Kidney epithelial cell (primary cell): ENCODE measurements at regions not wholly inside any gene's neighbourhood (a gene's known extent, or its start where the extent isn't known, plus 50 kb on each side); places are given as distances from the start of the nearest gene placed in this dataset.

Source experiments
- DNase-seq: peaks from one replicate; pipeline ENCODE4 v3.0.0-alpha.2; 2010; ENCODE audit warnings: low read depth
- H3K27me3 ChIP-seq: 2 replicates; pipeline ENCODE4 v1.6.0; 2011; ENCODE audit warnings: low read length; ENCODE audit not compliant: control insufficient read depth, insufficient read depth
- H3K36me3 ChIP-seq: 2 replicates; pipeline ENCODE4 v1.5.1; 2011; ENCODE audit warnings: low read length; ENCODE audit not compliant: control insufficient read depth, insufficient read depth
- H3K4me3 ChIP-seq: 2 replicates; pipeline ENCODE4 v1.5.1; 2011; ENCODE audit warnings: low read depth, mild to moderate bottlenecking, control low read depth, low read length
- TF ChIP-seq, protein P1 (sequence below): IDR thresholded peaks from 2 replicates; pipeline ENCODE4 v1.5.1; 2011; ENCODE audit warnings: mild to moderate bottlenecking, moderate library complexity, low read length, control low read depth, inconsistent platforms; ENCODE audit not compliant: insufficient read depth, poor library complexity, severe bottlenecking

DNA sequence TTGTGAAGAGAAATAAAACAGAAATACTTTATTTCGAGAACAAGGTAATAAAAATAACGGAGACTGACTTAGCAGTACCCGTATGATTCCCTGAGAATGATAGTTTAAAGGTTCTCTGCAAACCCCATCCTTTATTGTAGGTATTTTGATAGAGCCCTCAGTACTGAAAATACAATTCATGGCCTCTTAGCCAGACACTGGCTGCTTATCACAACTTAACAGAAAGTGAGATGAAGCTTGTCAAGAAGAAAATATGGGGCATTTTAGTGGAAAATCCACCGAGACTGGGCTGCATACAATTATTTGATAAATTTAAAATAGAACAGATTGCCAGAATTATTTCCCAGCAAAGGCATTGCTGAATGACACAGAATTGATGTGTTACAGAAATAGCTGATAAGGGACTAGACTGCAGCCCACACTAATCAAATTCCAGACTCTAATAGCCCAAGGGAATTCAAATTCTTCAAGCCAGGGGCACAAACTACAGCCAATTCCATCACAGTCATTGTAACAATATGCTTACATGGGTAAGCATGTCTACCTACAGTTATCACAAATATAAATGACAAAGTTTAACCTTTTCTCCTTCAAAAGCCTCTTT is 521.9 kb downstream of the PLOD2 start:
- Histone ChIP-seq H3K27me3 (no peaks in the 10 kb centered on the region), H3K36me3 (no peaks in the 10 kb centered on the region), H3K4me3 (no peak overlapping the region)
- DNase-seq: no peak
- TF ChIP-seq, protein P1, sequence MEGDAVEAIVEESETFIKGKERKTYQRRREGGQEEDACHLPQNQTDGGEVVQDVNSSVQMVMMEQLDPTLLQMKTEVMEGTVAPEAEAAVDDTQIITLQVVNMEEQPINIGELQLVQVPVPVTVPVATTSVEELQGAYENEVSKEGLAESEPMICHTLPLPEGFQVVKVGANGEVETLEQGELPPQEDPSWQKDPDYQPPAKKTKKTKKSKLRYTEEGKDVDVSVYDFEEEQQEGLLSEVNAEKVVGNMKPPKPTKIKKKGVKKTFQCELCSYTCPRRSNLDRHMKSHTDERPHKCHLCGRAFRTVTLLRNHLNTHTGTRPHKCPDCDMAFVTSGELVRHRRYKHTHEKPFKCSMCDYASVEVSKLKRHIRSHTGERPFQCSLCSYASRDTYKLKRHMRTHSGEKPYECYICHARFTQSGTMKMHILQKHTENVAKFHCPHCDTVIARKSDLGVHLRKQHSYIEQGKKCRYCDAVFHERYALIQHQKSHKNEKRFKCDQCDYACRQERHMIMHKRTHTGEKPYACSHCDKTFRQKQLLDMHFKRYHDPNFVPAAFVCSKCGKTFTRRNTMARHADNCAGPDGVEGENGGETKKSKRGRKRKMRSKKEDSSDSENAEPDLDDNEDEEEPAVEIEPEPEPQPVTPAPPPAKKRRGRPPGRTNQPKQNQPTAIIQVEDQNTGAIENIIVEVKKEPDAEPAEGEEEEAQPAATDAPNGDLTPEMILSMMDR: no peak

DNA sequence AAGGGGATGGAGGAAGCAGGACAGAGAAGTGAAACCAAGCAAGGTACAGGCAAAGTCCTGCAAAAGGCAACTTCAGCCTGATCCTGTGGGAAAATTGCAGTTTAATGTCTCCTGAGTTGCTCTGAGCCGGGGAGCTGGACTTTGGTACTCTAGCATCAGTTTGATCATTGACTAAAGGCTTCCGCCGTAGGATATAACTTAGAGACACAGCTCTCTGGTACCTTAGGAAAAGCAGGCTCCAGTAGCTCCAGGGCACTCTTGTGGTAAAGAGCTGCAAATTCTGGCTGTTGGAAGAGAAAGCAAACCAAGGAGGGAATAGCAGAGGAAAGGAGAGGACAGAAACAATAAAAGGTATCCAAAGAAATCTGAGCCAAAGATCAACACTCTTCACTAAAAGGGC is 521.1 kb downstream of the PLOD2 start:
- DNase-seq: no peak
- Histone ChIP-seq H3K36me3 (no peaks in the 10 kb centered on the region), H3K27me3 (no peaks in the 10 kb centered on the region), H3K4me3 (no peak overlapping the region)
- TF ChIP-seq, protein P1: no peak

DNA sequence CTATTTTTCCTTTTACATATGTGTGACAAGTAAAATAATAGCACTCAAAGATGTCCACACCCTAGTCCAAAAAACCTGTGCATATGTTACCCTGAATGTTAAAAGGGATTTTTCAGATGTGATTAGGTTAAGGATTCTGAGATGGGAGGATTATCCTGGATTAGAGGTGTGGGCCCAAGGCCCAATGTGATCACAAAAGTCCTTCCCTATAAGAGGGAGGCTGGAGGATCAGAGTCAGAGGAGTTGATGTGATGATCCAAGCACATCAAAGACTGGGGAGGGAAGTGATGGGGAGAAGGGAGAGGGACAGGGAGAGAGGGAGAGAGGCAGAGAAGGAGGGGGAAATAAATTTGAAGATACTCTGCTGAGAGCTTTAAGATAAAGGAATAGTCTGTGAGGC is 512.6 kb downstream of the PLOD2 start:
- Histone ChIP-seq H3K27me3 (no peaks in the 10 kb centered on the region), H3K36me3 (no peaks in the 10 kb centered on the region), H3K4me3 (no peak overlapping the region)
- no peak for DNase-seq
- TF ChIP-seq, protein P1: no peak

DNA sequence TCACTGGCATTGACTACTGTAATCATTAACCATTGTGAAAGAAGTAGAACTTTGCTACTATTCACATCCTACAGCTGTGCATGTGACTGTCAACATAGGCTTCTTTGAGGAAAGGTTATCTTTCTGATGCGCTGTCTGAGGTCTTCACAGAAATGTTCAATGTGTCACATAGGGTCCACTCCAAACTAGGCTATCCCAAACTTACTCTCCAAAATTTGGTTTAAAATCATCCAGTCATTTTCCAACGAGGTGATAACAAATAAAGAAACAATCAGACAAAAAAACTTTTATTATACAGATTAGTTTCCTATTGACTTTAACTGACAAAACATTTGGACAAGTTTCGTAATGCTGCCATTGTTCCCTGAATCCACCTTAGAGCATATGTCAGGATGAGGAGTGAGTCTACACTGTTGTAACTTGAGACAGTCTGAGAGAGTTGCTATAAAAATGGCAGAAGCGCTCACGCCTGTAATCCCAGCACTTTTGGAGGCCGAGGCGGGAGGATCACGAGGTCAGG is 511.6 kb downstream of the PLOD2 start:
- no peak overlapping the region for H3K4me3 ChIP-seq
- TF ChIP-seq, protein P1: no peak
- no peak for DNase-seq
- H3K36me3 ChIP-seq: no peaks in the 10 kb centered on the region
- no peaks in the 10 kb centered on the region for H3K27me3 ChIP-seq

DNA sequence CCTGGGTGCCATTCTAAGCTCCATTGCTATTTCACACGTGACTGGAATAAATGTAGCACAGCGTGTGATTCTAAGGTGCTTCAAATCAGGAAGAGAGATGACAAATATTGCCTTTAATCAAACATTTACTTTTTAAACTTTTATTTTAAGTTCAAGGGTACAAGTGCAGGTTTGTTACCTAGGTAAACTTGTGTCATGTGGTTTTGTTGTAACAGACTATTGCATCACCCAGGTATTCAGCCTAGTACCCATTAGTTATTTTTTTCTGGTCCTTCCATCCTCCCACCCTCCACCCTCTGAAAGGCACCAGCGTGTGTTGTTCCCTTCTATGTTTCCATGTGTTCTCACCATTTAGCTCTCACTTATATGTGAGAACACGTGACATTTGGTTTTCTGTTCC is 510.8 kb downstream of the PLOD2 start:
- no peak for DNase-seq
- H3K4me3 ChIP-seq: no peak overlapping the region
- H3K36me3 ChIP-seq: no peaks in the 10 kb centered on the region
- no peaks in the 10 kb centered on the region for H3K27me3 ChIP-seq
- TF ChIP-seq, protein P1: no peak

DNA sequence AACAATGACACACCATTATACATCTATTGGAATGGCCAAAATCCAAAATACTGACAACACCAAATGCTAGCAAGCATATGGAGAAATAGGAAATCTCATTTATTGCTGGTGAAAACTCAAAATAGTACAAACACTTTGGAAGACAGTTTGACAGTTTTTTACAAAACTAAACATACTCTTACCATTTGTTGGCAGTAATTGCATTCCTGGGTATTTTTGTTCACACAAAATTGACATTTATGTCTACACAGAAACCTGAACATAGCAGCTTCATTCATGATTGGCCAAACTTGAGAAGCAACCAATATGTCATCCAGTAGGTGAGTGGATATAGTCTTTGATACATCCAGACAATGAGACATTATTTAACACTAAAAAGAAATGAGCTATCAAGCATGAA is 489.9 kb downstream of the PLOD2 start:
- Histone ChIP-seq H3K4me3 (no peak overlapping the region), H3K36me3 (no peaks in the 10 kb centered on the region), H3K27me3 (no peaks in the 10 kb centered on the region)
- DNase-seq: no peak
- TF ChIP-seq, protein P1: no peak
